CD1c-positive myeloid dendritic cell (primary cell): ENCODE measurements at regions not wholly inside any gene's neighbourhood (a gene's known extent, or its start where the extent isn't known, plus 50 kb on each side); places are given as distances from the start of the nearest gene placed in this dataset.
A peak's percentile ranks its signal among the peaks of the same experiment; 100 is the strongest.
"Not testable (repeated sequence)": the region's sequence is repeated elsewhere in the genome, so short reads cannot be mapped to it uniquely, and the experiment has no call there.

Experiments
- DNase-seq: peaks from one replicate; pipeline ENCODE4 v3.0.0-alpha.2; 2016; ENCODE audit errors: extremely low spot score

GRCh38 chr2:20499387-20499786, 52.5 kb downstream of the RHOB start:
- no peak for DNase-seq

- DNase-seq: peak; percentile 16
Measured at GRCh38 chr2:20501974-20502373, 55.1 kb downstream of the RHOB start.

GRCh38 chr2:20502496-20502895, 55.6 kb downstream of the RHOB start:
- not testable (repeated sequence) for DNase-seq

GRCh38 chr2:20504174-20504573, 57.3 kb downstream of the RHOB start:
- no peak for DNase-seq

GRCh38 chr2:20506201-20506685, 59.4 kb downstream of the RHOB start:
- DNase-seq: no peak

- no peak for DNase-seq
Measured at GRCh38 chr2:20507166-20507692, 60.4 kb downstream of the RHOB start.

- DNase-seq: no peak
Measured at GRCh38 chr2:20507711-20508110, 60.8 kb downstream of the RHOB start.

- no peak for DNase-seq
Measured at GRCh38 chr2:20509301-20509769, 62.5 kb downstream of the RHOB start.

- no peak for DNase-seq
Measured at GRCh38 chr2:20509770-20510490, 63.1 kb downstream of the RHOB start.

- DNase-seq: no peak
Measured at GRCh38 chr2:20511130-20511529, 64.3 kb downstream of the RHOB start.

- no peak for DNase-seq
Measured at GRCh38 chr2:20512061-20512605, 65.3 kb downstream of the RHOB start.

- no peak for DNase-seq
Measured at GRCh38 chr2:20513946-20514345, 67.1 kb downstream of the RHOB start.

GRCh38 chr2:20514596-20515269, 67.9 kb downstream of the RHOB start:
- DNase-seq: no peak

- DNase-seq: no peak
Measured at GRCh38 chr2:20515290-20516220, 68.7 kb downstream of the RHOB start.

- no peak for DNase-seq
Measured at GRCh38 chr2:20516291-20516645, 69.4 kb downstream of the RHOB start.

- DNase-seq: no peak
Measured at GRCh38 chr2:20516646-20517341, 69.9 kb downstream of the RHOB start.

GRCh38 chr2:20519309-20519708, 72.4 kb downstream of the RHOB start:
- DNase-seq: no peak

- no peak for DNase-seq
Measured at GRCh38 chr2:20520128-20520527, 73.3 kb downstream of the RHOB start.

- no peak for DNase-seq
Measured at GRCh38 chr2:20521193-20521592, 74.3 kb downstream of the RHOB start.

- no peak for DNase-seq
Measured at GRCh38 chr2:20521682-20522189, 74.9 kb downstream of the RHOB start.
